GM13976 (cell line): ENCODE measurements at regions not wholly inside any gene's neighbourhood (a gene's known extent, or its start where the extent isn't known, plus 50 kb on each side); places are given as distances from the start of the nearest gene placed in this dataset.
"Not testable (repeated sequence)": the region's sequence is repeated elsewhere in the genome, so short reads cannot be mapped to it uniquely, and the experiment has no call there.

Experiments used
- DNase-seq: peaks from one replicate; pipeline ENCODE4 v3.0.0; 2012; ENCODE audit warnings: low spot score
- CTCF ChIP-seq: IDR thresholded peaks from 2 replicates; pipeline ENCODE4 v1.5.1; 2012; ENCODE audit warnings: borderline replicate concordance, mild to moderate bottlenecking; ENCODE audit not compliant: insufficient read depth; ENCODE audit errors: extremely low read depth, missing control alignments, control extremely low read depth
- in situ Hi-C: fragments of 300-500 bp; cut with MboI; formaldehyde crosslinking; loops from one replicate; pipeline ENCODE4 v1.12.0; 2022; ENCODE audit warnings: low sequenced_read_pairs, mixed read lengths, inconsistent platforms; ENCODE audit not compliant: unreplicated experiment

DNA sequence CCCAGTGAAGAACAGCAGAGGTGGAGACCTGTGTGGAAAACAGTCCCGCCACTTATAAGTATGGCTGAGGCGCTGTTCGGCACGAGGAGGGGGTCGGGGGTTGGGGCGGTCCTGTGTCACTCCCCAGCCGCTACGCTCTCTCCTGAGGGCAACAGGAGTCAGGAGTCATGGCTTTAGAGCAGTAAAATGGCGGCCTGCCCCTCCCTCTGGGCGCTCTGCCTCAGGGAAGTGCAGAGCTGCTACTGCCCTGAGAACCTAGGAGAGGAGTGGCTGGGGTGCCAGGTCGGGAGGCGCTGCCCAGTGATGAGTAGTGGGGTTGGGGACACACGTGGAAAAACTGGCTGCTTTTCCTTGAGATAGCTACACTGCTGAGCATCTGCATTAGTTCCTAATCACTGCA, 551.2 kb upstream of the AMOT start:
- no peak for DNase-seq
- in situ Hi-C loops = no loop called here
- no peak for TF ChIP-seq CTCF

DNA sequence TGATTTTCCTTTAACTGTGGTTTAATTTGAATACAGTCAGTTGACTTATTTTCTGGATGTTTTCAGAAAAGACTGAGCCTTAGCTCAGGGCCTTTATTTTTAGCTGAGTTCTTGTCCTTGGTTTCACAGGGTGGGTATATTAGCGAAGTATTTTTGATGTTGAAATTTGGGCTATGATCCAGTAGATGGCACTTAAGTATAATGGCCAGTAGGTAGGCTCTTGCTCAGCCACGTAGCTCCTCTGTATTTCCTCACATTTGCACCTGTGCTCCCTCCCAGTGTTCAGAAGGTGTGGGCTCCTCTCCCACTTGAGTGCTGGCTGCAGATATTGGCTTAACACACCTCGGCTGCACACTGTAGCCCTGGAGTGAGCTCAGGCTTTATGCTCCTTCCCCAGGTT, 549.9 kb upstream of the AMOT start:
- in situ Hi-C loops = no loop called here
- DNase-seq = no peak
- TF ChIP-seq CTCF = no peak

DNA sequence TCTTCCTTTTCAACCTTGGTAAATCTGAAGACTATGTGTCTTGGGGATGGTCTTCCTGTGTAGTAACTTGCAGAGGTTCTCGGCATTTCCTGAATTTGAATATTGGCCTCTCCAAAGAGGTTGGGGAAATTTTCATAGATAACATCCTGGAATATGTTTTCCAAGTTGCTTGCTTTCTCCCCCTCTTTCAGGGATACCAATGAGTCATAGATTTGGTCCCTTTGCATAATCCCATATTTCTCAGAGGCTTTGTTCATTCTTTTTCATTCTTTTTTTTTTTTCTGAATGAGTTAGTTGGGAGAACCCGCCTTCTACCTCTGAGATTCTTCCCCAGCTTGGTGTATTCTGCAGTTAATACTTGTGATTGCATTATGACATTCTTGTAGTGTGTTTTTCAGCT, 549.2 kb upstream of the AMOT start:
- in situ Hi-C loops = no loop called here
- DNase-seq = no peak
- no peak for TF ChIP-seq CTCF

DNA sequence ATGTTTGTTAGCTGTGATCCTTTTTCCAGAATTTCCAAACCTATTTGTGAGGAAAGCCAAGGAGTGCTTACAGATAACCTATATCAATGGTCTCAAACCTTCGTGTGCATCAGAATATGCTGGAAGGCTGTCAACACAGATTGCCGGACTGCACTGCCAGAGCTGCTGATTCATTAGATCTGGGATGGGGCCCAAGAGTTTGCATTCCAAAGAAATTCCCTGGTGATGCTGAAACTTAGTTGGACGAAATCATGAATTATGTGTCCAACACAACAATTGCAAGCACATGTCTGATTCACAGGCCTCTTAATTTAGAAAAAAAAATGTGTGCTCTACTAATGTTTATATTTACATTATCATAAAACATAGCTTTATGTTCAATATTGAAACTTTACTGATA, 544.0 kb upstream of the AMOT start:
- no peak for DNase-seq
- TF ChIP-seq CTCF = no peak
- in situ Hi-C loops = no loop called here

- in situ Hi-C loops, DNase-seq: not testable (repeated sequence)
Measured at GRCh38 chrX:113373421-113373820, 532.8 kb upstream of the AMOT start.

DNA sequence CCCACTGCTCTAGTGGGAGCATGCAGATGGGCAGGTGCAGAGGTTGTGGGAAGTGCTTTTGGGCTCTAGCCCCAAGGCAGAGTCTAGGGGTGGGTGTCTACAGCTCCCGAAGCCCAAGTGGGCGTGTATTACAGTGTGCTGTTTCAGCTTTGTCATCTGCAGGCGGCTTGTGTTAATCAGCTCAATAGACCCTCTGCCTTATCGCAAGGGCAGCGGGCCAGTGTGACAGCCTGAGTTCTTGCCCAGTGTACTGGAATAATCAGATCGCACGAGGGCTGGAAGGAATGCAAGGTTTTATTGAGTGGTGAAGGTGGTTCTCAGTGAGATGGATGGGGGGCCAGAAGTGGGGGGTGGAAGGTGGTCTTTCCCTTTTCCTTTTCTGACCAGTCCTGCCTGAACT, 529.4 kb upstream of the AMOT start:
- no peak for DNase-seq
- in situ Hi-C loops = no loop called here
- no peak for TF ChIP-seq CTCF

GRCh38 chrX:113369056-113369455, 528.4 kb upstream of the AMOT start:
- no peak for TF ChIP-seq CTCF
- in situ Hi-C loops = no loop called here
- DNase-seq = no peak

- in situ Hi-C loops = no loop called here
- DNase-seq = no peak
- TF ChIP-seq CTCF = no peak
Measured at GRCh38 chrX:113353134-113353533, 512.5 kb upstream of the AMOT start.
